ENCODE measurements at regions not wholly inside any gene's neighbourhood (a gene's known extent, or its start where the extent isn't known, plus 50 kb on each side); places are given as distances from the start of the nearest gene placed in this dataset.

DNA sequence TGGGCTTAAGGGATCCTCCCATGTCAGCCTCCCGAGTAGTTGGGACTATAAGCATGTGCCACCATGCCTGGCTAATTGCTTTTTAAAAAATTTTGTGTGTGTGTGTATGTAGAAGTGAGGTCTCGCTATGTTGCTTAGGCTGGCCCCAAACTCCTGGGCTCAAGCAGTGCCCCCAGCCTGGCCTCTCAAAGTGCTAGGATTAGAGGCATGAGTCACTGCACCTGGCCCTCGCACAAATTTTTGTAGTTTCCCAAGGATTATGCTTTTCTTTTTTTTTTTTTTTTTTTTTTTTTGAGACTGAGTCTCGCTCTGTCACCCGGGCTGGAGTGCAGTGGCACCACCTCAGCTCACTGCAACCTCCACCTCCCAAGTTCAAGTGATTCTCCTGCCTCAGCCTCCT is 144.4 kb upstream of the HNRNPU start:
- Mint-ChIP-seq H3K4me1 (peaks cover 4% of the 10 kb centered on the region; the same call in 1 of the 3 replicates), H3K4me3 (no peak overlapping the region), H3K27me3 (ENCODE audit: insufficient read depth, low read depth, poor library complexity) (peaks cover 2% of the 10 kb centered on the region), H3K27ac (no peak overlapping the region), H3K9me3 (no peaks in the 10 kb centered on the region), H3K36me3 (ENCODE audit: low read depth) (0 out of 3 replicates have a peak, but pooled peaks cover 3% of the 10 kb centered on the region)
- no peaks in the 10 kb centered on the region for H3K79me2 ChIP-seq (replicated peaks; ENCODE audit: insufficient read depth)
- no peak overlapping the region for H3K4me3 ChIP-seq
- TF ChIP-seq CREB1 (CRISPR knock-in tag; IDR thresholded peaks at IDR 0.05; ENCODE audit: low read depth) (no peak), ZNF114 (CRISPR knock-in tag; IDR thresholded peaks at IDR 0.05) (no peak), EZH2 (IDR thresholded peaks at IDR 0.05; ENCODE audit: low read depth, unreplicated experiment) (no peak), POLR2AphosphoS5 (IDR thresholded peaks at IDR 0.05; ENCODE audit: low read depth) (no peak), EZH2phosphoT487 (IDR thresholded peaks at IDR 0.05; ENCODE audit: unreplicated experiment) (no peak), STAT1 (IDR thresholded peaks at IDR 0.05; ENCODE audit: unreplicated experiment) (no peak), JUNB (IDR thresholded peaks at IDR 0.05; ENCODE audit: unreplicated experiment) (no peak), NANOG (IDR thresholded peaks at IDR 0.05; ENCODE audit: borderline replicate concordance) (no peak), ZNF331 (CRISPR knock-in tag; IDR thresholded peaks at IDR 0.05; ENCODE audit: low read depth) (no peak)
- TF ChIP-seq, protein P1, sequence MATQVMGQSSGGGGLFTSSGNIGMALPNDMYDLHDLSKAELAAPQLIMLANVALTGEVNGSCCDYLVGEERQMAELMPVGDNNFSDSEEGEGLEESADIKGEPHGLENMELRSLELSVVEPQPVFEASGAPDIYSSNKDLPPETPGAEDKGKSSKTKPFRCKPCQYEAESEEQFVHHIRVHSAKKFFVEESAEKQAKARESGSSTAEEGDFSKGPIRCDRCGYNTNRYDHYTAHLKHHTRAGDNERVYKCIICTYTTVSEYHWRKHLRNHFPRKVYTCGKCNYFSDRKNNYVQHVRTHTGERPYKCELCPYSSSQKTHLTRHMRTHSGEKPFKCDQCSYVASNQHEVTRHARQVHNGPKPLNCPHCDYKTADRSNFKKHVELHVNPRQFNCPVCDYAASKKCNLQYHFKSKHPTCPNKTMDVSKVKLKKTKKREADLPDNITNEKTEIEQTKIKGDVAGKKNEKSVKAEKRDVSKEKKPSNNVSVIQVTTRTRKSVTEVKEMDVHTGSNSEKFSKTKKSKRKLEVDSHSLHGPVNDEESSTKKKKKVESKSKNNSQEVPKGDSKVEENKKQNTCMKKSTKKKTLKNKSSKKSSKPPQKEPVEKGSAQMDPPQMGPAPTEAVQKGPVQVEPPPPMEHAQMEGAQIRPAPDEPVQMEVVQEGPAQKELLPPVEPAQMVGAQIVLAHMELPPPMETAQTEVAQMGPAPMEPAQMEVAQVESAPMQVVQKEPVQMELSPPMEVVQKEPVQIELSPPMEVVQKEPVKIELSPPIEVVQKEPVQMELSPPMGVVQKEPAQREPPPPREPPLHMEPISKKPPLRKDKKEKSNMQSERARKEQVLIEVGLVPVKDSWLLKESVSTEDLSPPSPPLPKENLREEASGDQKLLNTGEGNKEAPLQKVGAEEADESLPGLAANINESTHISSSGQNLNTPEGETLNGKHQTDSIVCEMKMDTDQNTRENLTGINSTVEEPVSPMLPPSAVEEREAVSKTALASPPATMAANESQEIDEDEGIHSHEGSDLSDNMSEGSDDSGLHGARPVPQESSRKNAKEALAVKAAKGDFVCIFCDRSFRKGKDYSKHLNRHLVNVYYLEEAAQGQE (IDR thresholded peaks at IDR 0.05; ENCODE audit: unreplicated experiment), result no peak
- TF ChIP-seq, protein P2, sequence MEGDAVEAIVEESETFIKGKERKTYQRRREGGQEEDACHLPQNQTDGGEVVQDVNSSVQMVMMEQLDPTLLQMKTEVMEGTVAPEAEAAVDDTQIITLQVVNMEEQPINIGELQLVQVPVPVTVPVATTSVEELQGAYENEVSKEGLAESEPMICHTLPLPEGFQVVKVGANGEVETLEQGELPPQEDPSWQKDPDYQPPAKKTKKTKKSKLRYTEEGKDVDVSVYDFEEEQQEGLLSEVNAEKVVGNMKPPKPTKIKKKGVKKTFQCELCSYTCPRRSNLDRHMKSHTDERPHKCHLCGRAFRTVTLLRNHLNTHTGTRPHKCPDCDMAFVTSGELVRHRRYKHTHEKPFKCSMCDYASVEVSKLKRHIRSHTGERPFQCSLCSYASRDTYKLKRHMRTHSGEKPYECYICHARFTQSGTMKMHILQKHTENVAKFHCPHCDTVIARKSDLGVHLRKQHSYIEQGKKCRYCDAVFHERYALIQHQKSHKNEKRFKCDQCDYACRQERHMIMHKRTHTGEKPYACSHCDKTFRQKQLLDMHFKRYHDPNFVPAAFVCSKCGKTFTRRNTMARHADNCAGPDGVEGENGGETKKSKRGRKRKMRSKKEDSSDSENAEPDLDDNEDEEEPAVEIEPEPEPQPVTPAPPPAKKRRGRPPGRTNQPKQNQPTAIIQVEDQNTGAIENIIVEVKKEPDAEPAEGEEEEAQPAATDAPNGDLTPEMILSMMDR (conservative IDR thresholded peaks at IDR 0.05; ENCODE audit: low read depth in 2 of 2), result no peak
- TF ChIP-seq, protein P3, sequence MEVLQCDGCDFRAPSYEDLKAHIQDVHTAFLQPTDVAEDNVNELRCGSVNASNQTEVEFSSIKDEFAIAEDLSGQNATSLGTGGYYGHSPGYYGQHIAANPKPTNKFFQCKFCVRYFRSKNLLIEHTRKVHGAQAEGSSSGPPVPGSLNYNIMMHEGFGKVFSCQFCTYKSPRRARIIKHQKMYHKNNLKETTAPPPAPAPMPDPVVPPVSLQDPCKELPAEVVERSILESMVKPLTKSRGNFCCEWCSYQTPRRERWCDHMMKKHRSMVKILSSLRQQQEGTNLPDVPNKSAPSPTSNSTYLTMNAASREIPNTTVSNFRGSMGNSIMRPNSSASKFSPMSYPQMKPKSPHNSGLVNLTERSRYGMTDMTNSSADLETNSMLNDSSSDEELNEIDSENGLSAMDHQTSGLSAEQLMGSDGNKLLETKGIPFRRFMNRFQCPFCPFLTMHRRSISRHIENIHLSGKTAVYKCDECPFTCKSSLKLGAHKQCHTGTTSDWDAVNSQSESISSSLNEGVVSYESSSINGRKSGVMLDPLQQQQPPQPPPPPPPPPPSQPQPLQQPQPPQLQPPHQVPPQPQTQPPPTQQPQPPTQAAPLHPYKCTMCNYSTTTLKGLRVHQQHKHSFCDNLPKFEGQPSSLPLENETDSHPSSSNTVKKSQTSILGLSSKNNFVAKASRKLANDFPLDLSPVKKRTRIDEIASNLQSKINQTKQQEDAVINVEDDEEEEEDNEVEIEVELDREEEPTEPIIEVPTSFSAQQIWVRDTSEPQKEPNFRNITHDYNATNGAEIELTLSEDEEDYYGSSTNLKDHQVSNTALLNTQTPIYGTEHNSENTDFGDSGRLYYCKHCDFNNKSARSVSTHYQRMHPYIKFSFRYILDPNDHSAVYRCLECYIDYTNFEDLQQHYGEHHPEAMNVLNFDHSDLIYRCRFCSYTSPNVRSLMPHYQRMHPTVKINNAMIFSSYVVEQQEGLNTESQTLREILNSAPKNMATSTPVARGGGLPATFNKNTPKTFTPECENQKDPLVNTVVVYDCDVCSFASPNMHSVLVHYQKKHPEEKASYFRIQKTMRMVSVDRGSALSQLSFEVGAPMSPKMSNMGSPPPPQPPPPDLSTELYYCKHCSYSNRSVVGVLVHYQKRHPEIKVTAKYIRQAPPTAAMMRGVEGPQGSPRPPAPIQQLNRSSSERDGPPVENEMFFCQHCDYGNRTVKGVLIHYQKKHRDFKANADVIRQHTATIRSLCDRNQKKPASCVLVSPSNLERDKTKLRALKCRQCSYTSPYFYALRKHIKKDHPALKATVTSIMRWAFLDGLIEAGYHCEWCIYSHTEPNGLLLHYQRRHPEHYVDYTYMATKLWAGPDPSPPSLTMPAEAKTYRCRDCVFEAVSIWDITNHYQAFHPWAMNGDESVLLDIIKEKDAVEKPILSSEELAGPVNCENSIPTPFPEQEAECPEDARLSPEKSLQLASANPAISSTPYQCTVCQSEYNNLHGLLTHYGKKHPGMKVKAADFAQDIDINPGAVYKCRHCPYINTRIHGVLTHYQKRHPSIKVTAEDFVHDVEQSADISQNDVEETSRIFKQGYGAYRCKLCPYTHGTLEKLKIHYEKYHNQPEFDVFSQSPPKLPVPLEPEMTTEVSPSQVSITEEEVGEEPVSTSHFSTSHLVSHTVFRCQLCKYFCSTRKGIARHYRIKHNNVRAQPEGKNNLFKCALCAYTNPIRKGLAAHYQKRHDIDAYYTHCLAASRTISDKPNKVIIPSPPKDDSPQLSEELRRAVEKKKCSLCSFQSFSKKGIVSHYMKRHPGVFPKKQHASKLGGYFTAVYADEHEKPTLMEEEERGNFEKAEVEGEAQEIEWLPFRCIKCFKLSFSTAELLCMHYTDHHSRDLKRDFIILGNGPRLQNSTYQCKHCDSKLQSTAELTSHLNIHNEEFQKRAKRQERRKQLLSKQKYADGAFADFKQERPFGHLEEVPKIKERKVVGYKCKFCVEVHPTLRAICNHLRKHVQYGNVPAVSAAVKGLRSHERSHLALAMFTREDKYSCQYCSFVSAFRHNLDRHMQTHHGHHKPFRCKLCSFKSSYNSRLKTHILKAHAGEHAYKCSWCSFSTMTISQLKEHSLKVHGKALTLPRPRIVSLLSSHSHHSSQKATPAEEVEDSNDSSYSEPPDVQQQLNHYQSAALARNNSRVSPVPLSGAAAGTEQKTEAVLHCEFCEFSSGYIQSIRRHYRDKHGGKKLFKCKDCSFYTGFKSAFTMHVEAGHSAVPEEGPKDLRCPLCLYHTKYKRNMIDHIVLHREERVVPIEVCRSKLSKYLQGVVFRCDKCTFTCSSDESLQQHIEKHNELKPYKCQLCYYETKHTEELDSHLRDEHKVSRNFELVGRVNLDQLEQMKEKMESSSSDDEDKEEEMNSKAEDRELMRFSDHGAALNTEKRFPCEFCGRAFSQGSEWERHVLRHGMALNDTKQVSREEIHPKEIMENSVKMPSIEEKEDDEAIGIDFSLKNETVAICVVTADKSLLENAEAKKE (CRISPR knock-in tag; IDR thresholded peaks at IDR 0.05), result no peak
- TF ChIP-seq, protein P4, sequence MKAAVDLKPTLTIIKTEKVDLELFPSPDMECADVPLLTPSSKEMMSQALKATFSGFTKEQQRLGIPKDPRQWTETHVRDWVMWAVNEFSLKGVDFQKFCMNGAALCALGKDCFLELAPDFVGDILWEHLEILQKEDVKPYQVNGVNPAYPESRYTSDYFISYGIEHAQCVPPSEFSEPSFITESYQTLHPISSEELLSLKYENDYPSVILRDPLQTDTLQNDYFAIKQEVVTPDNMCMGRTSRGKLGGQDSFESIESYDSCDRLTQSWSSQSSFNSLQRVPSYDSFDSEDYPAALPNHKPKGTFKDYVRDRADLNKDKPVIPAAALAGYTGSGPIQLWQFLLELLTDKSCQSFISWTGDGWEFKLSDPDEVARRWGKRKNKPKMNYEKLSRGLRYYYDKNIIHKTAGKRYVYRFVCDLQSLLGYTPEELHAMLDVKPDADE (IDR thresholded peaks at IDR 0.05), result no peak
- H4K20me1 ChIP-seq (replicated peaks; ENCODE audit: insufficient read depth), result no peaks in the 10 kb centered on the region
- H3K9me2 ChIP-seq (ENCODE audit: insufficient read depth), result no peaks in the 10 kb centered on the region
- H3K36me3 ChIP-seq (ENCODE audit: insufficient read depth), result no peaks in the 10 kb centered on the region
- DNase-seq (ENCODE audit: low spot score) (no peak), ATAC-seq (no peak)
- H3K27me3 ChIP-seq (ENCODE audit: insufficient read depth), result no peaks in the 10 kb centered on the region
- H3K4me1 ChIP-seq (ENCODE audit: insufficient read depth), result no peaks in the 10 kb centered on the region
- H3K4me2 ChIP-seq, result no peak overlapping the region
- H3F3A ChIP-seq (replicated peaks; ENCODE audit: low read depth), result no peaks in the 10 kb centered on the region
- H3K27ac ChIP-seq (ENCODE audit: low read depth), result no peak overlapping the region
- H2AFZ ChIP-seq, result no peak overlapping the region
